SH-SY5Y (cell line): ENCODE measurements at regions not wholly inside any gene's neighbourhood (a gene's known extent, or its start where the extent isn't known, plus 50 kb on each side); places are given as distances from the start of the nearest gene placed in this dataset.

ENCODE experiments used
- GATA2 ChIP-seq: IDR thresholded peaks from 2 replicates; pipeline ENCODE4 v1.6.1; 2011; ENCODE audit warnings: mild to moderate bottlenecking, low read depth, low read length
- GATA3 ChIP-seq: IDR thresholded peaks from 2 replicates; pipeline ENCODE4 v1.6.1; 2011; ENCODE audit warnings: low read depth, mild to moderate bottlenecking, low read length, moderate library complexity

GRCh38 chr12:19852100-19852855 lies 413.0 kb downstream of the AEBP2 start:
- TF ChIP-seq GATA2 (no peak), GATA3 (no peak)

- TF ChIP-seq GATA3 (no peak), GATA2 (no peak)
Observed at GRCh38 chr12:19855851-19856250, 416.6 kb downstream of the AEBP2 start.

GRCh38 chr12:19856389-19856788 lies 417.1 kb downstream of the AEBP2 start:
- TF ChIP-seq GATA2: no peak
- TF ChIP-seq GATA3: no peak

- no peak for TF ChIP-seq GATA2
- TF ChIP-seq GATA3: no peak
Observed at GRCh38 chr12:19857204-19857603, 417.9 kb downstream of the AEBP2 start.

GRCh38 chr12:19867151-19867550 lies 427.9 kb downstream of the AEBP2 start:
- no peak for TF ChIP-seq GATA3
- no peak for TF ChIP-seq GATA2

- TF ChIP-seq GATA3 (no peak), GATA2 (no peak)
Observed at GRCh38 chr12:19867970-19868369, 428.7 kb downstream of the AEBP2 start.

GRCh38 chr12:19869413-19869812 lies 430.1 kb downstream of the AEBP2 start:
- TF ChIP-seq GATA2 (no peak), GATA3 (no peak)

- TF ChIP-seq GATA3 (no peak), GATA2 (no peak)
Observed at GRCh38 chr12:19872621-19873540, 433.6 kb downstream of the AEBP2 start.

GRCh38 chr12:19880076-19880475 lies 440.8 kb downstream of the AEBP2 start:
- TF ChIP-seq GATA2: no peak

- TF ChIP-seq GATA2 (no peak), GATA3 (no peak)
Observed at GRCh38 chr12:19880721-19881120, 441.4 kb downstream of the AEBP2 start.

- TF ChIP-seq GATA2 (no peak), GATA3 (no peak)
Observed at GRCh38 chr12:19882346-19882745, 443.1 kb downstream of the AEBP2 start.

GRCh38 chr12:19884021-19884492 lies 444.8 kb downstream of the AEBP2 start:
- no peak for TF ChIP-seq GATA2
- no peak for TF ChIP-seq GATA3

GRCh38 chr12:19885093-19885812 lies 446.0 kb downstream of the AEBP2 start:
- TF ChIP-seq GATA2: no peak
- TF ChIP-seq GATA3: no peak

- TF ChIP-seq GATA3 (no peak), GATA2 (no peak)
Observed at GRCh38 chr12:19886065-19886464, 446.8 kb downstream of the AEBP2 start.
